Mesenchymal stem cell (in vitro differentiated cells and primary cell): ENCODE measurements at regions not wholly inside any gene's neighbourhood (a gene's known extent, or its start where the extent isn't known, plus 50 kb on each side); places are given as distances from the start of the nearest gene placed in this dataset.

Experiments used
- DNase-seq: peaks from one replicate; pipeline ENCODE4 v3.0.0-alpha.2; 2013
- H2AFZ ChIP-seq: one replicate; pipeline ENCODE4 v1.6.1; 2013; ENCODE audit warnings: low read depth, mild to moderate bottlenecking, control low read depth, inconsistent platforms, low read length, moderate library complexity
- H2AK5ac ChIP-seq: 2 replicates; pipeline ENCODE4 v1.6.1; 2013; ENCODE audit warnings: low read length, moderate library complexity, mild to moderate bottlenecking, inconsistent platforms; ENCODE audit not compliant: severe bottlenecking
- H2BK120ac ChIP-seq: one replicate; pipeline ENCODE4 v1.6.1; 2013; ENCODE audit warnings: low read depth, mild to moderate bottlenecking, inconsistent platforms, low read length, moderate library complexity
- H2BK12ac ChIP-seq, 2 experiments: one replicate each; pipeline ENCODE4 v1.6.1; 2013; ENCODE audit warnings: inconsistent platforms in 2 of 2, low read length in 2 of 2, mild to moderate bottlenecking in 2 of 2, moderate library complexity in 2 of 2, control low read depth in 1 of 2
- H2BK15ac ChIP-seq: one replicate; pipeline ENCODE4 v1.6.1; 2013; ENCODE audit warnings: mild to moderate bottlenecking, low read depth, inconsistent platforms; ENCODE audit not compliant: poor library complexity, severe bottlenecking
- H2BK5ac ChIP-seq: 2 replicates; pipeline ENCODE4 v1.6.1; 2013; ENCODE audit warnings: low read depth, mild to moderate bottlenecking, low read length, control low read depth, inconsistent platforms; ENCODE audit not compliant: poor library complexity, severe bottlenecking
- H3K14ac ChIP-seq, 2 experiments: one replicate each; pipeline ENCODE4 v1.6.1; 2013; ENCODE audit warnings: inconsistent platforms in 2 of 2, low read length in 2 of 2, control low read depth in 1 of 2, mild to moderate bottlenecking in 1 of 2, moderate library complexity in 1 of 2
- H3K18ac ChIP-seq, 2 experiments: one replicate each; pipeline ENCODE4 v1.6.1; 2013; ENCODE audit warnings: inconsistent platforms in 2 of 2, low read length in 2 of 2, control low read depth in 1 of 2, low read depth in 1 of 2, mild to moderate bottlenecking in 1 of 2
- H3K23ac ChIP-seq, 2 experiments: one replicate each; pipeline ENCODE4 v1.6.1; 2013; ENCODE audit warnings: inconsistent platforms in 2 of 2, low read length in 2 of 2, mild to moderate bottlenecking in 2 of 2, moderate library complexity in 2 of 2, control low read depth in 1 of 2
- H3K27ac ChIP-seq: 2 replicates; pipeline ENCODE4 v1.5.1; 2013; ENCODE audit warnings: mild to moderate bottlenecking, moderate library complexity, low read length, control low read depth, inconsistent platforms; ENCODE audit not compliant: poor library complexity, severe bottlenecking
- H3K27me3 ChIP-seq, 2 experiments: 2 replicates each; pipeline versions ENCODE4 v1.6.1 to v1.7.0; 2013; ENCODE audit warnings: low read length in 2 of 2, mild to moderate bottlenecking in 2 of 2, moderate library complexity in 2 of 2, control low read depth in 1 of 2, inconsistent platforms in 1 of 2; ENCODE audit not compliant: control insufficient read depth in 1 of 2, insufficient read depth in 1 of 2
- H3K36me3 ChIP-seq, 2 experiments: 2 replicates each; pipeline versions ENCODE4 v1.6.1 to v1.7.0; 2013; ENCODE audit warnings: low read length in 2 of 2, control low read depth in 1 of 2, inconsistent platforms in 1 of 2, low read depth in 1 of 2, mild to moderate bottlenecking in 1 of 2; ENCODE audit not compliant: insufficient read depth in 2 of 2, control insufficient read depth in 1 of 2
- H3K4ac ChIP-seq, 2 experiments: one replicate each; pipeline ENCODE4 v1.6.1; 2013; ENCODE audit warnings: inconsistent platforms in 2 of 2, low read length in 2 of 2, mild to moderate bottlenecking in 2 of 2, moderate library complexity in 2 of 2, control low read depth in 1 of 2, low read depth in 1 of 2
- H3K4me1 ChIP-seq: 2 replicates; pipeline ENCODE4 v1.6.1; 2013; ENCODE audit warnings: low read depth, low read length, control low read depth; ENCODE audit not compliant: control insufficient read depth, insufficient read depth
- H3K4me2 ChIP-seq: 2 replicates; pipeline ENCODE4 v1.6.1; 2013; ENCODE audit warnings: low read length, mild to moderate bottlenecking, inconsistent platforms; ENCODE audit not compliant: poor library complexity, severe bottlenecking
- H3K4me3 ChIP-seq, 2 experiments: 2 replicates each; pipeline versions ENCODE4 v1.5.1 to v1.7.0; 2013; ENCODE audit warnings: low read length in 2 of 2, mild to moderate bottlenecking in 2 of 2, control low read depth in 1 of 2, low read depth in 1 of 2; ENCODE audit not compliant: insufficient read depth in 1 of 2
- H3K79me1 ChIP-seq: replicated peaks from 2 replicates; pipeline ENCODE4 v1.6.1; 2013; ENCODE audit warnings: mild to moderate bottlenecking, control low read depth, low read length, inconsistent platforms; ENCODE audit not compliant: poor library complexity, severe bottlenecking
- H3K9ac ChIP-seq: 2 replicates; pipeline ENCODE4 v1.7.0; 2013; ENCODE audit warnings: mild to moderate bottlenecking, low read length, moderate library complexity
- H3K9me3 ChIP-seq: 2 replicates; pipeline ENCODE4 v1.7.0; 2013; ENCODE audit warnings: mild to moderate bottlenecking, low read length; ENCODE audit not compliant: control insufficient read depth
- H4K8ac ChIP-seq: one replicate; pipeline ENCODE4 v1.6.1; 2013; ENCODE audit warnings: inconsistent platforms, mild to moderate bottlenecking, low read length, moderate library complexity
- H4K91ac ChIP-seq: one replicate; pipeline ENCODE4 v1.6.1; 2013; ENCODE audit warnings: mild to moderate bottlenecking, low read length, inconsistent platforms
- WGBS: methylation state at CpG from one replicate; pipeline ENCODE4 v1.1.7; 2013; ENCODE audit warnings: mixed read lengths; 5-methylcytosine and 5-hydroxymethylcytosine counted together

DNA sequence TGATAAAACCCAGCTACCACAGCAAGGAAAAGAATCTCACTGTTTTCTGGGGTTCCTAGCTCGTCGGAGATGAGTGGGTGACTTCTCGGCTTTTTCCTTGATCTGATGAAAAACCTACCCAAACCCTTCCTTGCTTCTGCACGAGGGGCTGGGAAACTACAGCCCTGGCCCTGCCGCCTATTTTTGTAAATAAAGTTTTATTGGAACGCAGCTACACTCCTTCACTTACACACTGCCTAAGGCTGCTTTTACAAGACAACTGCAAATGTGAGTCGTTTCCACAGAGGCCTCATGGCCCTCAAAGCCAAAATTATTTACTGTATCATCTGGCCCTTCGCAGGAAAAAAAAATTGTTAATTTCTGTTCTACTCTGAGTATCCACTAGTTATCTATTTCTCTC is 116.0 kb upstream of the TMPRSS2 start:
- no peak overlapping the region for H3K23ac ChIP-seq
- H3K27me3 ChIP-seq = peaks cover 8 to 17% of the 10 kb centered on the region in 2 experiments
- H3K9ac ChIP-seq = no peak overlapping the region
- H2AK5ac ChIP-seq = no peak overlapping the region
- 88% methylated on average over 7 of the region's 8 CpGs for WGBS
- no peak overlapping the region for H3K27ac ChIP-seq
- H3K4me2 ChIP-seq = no peak overlapping the region
- no peak overlapping the region for H3K18ac ChIP-seq
- H3K4me1 ChIP-seq = peaks cover 5% of the 10 kb centered on the region
- no peaks in the 10 kb centered on the region for H3K79me1 ChIP-seq
- no peak overlapping the region for H2AFZ ChIP-seq
- H4K91ac ChIP-seq = no peak overlapping the region
- no peak for DNase-seq
- no peaks in the 10 kb centered on the region for H3K9me3 ChIP-seq
- H3K4ac ChIP-seq = no peak overlapping the region
- no peak overlapping the region for H3K14ac ChIP-seq
- no peak overlapping the region for H2BK120ac ChIP-seq
- H2BK15ac ChIP-seq = no peak overlapping the region
- H3K4me3 ChIP-seq = no peak overlapping the region
- no peak overlapping the region for H4K8ac ChIP-seq
- no peak overlapping the region for H2BK12ac ChIP-seq
- H3K36me3 ChIP-seq = no peaks in the 10 kb centered on the region
- no peak overlapping the region for H2BK5ac ChIP-seq

DNA sequence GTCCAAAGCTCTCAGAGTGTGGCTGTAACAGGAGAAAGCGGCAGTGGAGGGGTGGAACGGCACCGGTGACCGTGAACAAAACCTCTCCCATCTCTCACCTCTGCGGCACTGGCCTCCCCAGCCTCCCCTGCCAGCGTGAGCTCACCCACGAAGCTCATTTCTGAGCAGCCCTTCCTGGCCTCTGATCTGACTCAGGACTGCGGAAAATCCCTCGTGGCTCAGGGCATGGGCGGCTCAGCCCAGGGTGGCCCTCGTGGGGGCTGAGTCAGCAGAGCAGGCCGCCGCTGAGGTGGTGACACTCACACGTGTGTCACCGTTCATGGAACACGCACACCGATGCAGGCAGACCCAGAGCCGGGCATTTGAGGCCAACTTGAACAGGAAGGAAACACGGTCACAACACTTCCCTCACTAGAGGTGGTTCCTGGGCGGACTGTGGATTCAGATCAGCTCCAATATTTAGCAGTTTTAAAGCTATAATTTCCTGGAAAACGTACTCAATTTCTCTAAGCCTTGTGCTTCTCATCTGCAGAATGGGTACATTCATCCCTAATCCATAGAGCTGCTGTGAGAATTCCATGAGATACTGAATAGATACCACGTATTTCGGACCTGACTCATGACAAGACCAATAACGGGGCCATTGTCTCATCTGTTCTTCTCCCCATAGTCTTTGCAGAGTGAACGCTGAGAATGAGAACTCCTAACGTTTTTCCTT is 115.0 kb upstream of the TMPRSS2 start:
- H3K14ac ChIP-seq = no peak overlapping the region
- 83% methylated on average over 26 of the region's 26 CpGs for WGBS
- no peaks in the 10 kb centered on the region for H3K9me3 ChIP-seq
- no peak overlapping the region for H3K4me3 ChIP-seq
- DNase-seq = no peak
- no peak overlapping the region for H2AFZ ChIP-seq
- H3K36me3 ChIP-seq = no peaks in the 10 kb centered on the region
- no peak overlapping the region for H2AK5ac ChIP-seq
- H3K27ac ChIP-seq = no peak overlapping the region
- peak overlapping the region in 1 of 2 experiments; percentile 40 for H3K23ac ChIP-seq
- no peak overlapping the region for H3K9ac ChIP-seq
- H2BK15ac ChIP-seq = no peak overlapping the region
- no peak overlapping the region for H2BK12ac ChIP-seq
- H2BK5ac ChIP-seq = no peak overlapping the region
- H3K4me2 ChIP-seq = no peak overlapping the region
- no peak overlapping the region for H4K8ac ChIP-seq
- H3K27me3 ChIP-seq = peaks cover 8 to 17% of the 10 kb centered on the region in 2 experiments
- no peaks in the 10 kb centered on the region for H3K79me1 ChIP-seq
- peaks cover 5% of the 10 kb centered on the region for H3K4me1 ChIP-seq
- H4K91ac ChIP-seq = no peak overlapping the region
- H3K4ac ChIP-seq = no peak overlapping the region
- no peak overlapping the region for H2BK120ac ChIP-seq
- H3K18ac ChIP-seq = no peak overlapping the region

DNA sequence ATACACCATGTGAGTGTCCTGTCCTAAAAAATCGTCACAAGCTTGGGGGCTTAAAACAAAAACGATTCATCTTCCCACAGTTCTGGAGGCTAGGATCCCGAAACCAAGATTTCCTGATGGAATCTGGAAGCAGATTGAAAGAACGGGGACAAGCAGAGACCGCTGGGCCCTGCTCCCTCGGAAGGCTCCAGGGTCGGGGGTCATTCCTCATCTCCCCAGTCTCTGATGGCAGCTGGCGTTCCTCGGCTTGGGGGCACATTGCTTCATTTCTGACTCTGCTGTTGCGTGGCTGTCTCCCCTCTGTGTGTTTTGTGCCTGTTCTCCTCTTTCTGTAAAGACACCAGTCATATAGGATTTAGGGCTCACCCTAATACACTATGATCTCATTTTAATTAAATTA is 114.2 kb upstream of the TMPRSS2 start:
- H3K23ac ChIP-seq = no peak overlapping the region
- no peak overlapping the region for H3K4ac ChIP-seq
- H3K27me3 ChIP-seq = peaks cover 8 to 17% of the 10 kb centered on the region in 2 experiments
- no peak overlapping the region for H2BK12ac ChIP-seq
- H3K36me3 ChIP-seq = no peaks in the 10 kb centered on the region
- no peak overlapping the region for H4K8ac ChIP-seq
- no peak overlapping the region for H2AK5ac ChIP-seq
- no peak overlapping the region for H3K4me2 ChIP-seq
- no peak overlapping the region for H3K14ac ChIP-seq
- WGBS = 84% methylated on average over 10 of the region's 10 CpGs
- H2BK15ac ChIP-seq = no peak overlapping the region
- H3K27ac ChIP-seq = no peak overlapping the region
- H2BK5ac ChIP-seq = no peak overlapping the region
- no peak overlapping the region for H2AFZ ChIP-seq
- no peak overlapping the region for H3K9ac ChIP-seq
- no peak overlapping the region for H3K4me3 ChIP-seq
- peaks cover 5% of the 10 kb centered on the region for H3K4me1 ChIP-seq
- no peaks in the 10 kb centered on the region for H3K9me3 ChIP-seq
- H4K91ac ChIP-seq = no peak overlapping the region
- H3K18ac ChIP-seq = no peak overlapping the region
- no peak overlapping the region for H2BK120ac ChIP-seq
- DNase-seq = no peak
- no peaks in the 10 kb centered on the region for H3K79me1 ChIP-seq

DNA sequence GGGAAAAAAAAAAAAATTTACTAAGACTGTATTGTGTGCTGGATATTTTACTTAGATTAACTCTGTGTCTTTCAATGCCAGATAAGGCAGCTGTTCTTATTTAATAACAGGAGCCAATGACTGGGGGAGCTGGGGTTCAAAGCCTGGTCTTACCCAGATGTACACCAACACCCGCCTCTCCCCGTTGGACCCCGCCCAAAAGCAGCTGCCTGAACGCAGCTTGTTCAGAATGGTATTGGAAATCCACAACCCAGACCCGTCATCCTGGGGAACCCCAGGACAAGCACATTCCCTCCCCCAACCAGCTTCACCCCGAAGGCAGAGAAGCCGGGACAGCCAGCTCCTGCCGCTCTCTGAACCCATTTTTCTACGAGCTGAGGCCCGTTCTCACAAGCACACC is 113.6 kb upstream of the TMPRSS2 start:
- H3K36me3 ChIP-seq = no peaks in the 10 kb centered on the region
- no peak overlapping the region for H3K27ac ChIP-seq
- H2BK12ac ChIP-seq = no peak overlapping the region
- H3K4me1 ChIP-seq = peaks cover 6% of the 10 kb centered on the region
- H3K9me3 ChIP-seq = no peaks in the 10 kb centered on the region
- no peak overlapping the region for H2AFZ ChIP-seq
- no peak overlapping the region for H4K8ac ChIP-seq
- H3K4ac ChIP-seq = no peak overlapping the region
- H2BK15ac ChIP-seq = no peak overlapping the region
- no peak overlapping the region for H3K23ac ChIP-seq
- H3K4me3 ChIP-seq = no peak overlapping the region
- H3K27me3 ChIP-seq = peaks cover 8 to 14% of the 10 kb centered on the region in 2 experiments
- no peak overlapping the region for H2AK5ac ChIP-seq
- no peaks in the 10 kb centered on the region for H3K79me1 ChIP-seq
- no peak overlapping the region for H4K91ac ChIP-seq
- H3K14ac ChIP-seq = no peak overlapping the region
- H2BK120ac ChIP-seq = no peak overlapping the region
- no peak overlapping the region for H3K4me2 ChIP-seq
- WGBS = 92% methylated on average over 10 of the region's 10 CpGs
- no peak overlapping the region for H3K18ac ChIP-seq
- H3K9ac ChIP-seq = peak overlapping the region; percentile 17
- DNase-seq = no peak
- no peak overlapping the region for H2BK5ac ChIP-seq
